Smooth muscle cell (in vitro differentiated cells): ENCODE measurements at regions not wholly inside any gene's neighbourhood (a gene's known extent, or its start where the extent isn't known, plus 50 kb on each side); places are given as distances from the start of the nearest gene placed in this dataset.

Experiments used
- DNase-seq: peaks from one replicate; lab custom pipeline; 2025; ENCODE audit not compliant: unreplicated experiment; lab: John Stamatoyannopoulos, UW
- H2AFZ ChIP-seq: fragments of 200-600 bp; sonication (generic); 2 replicates; pipeline ENCODE4 v1.6.0; 2016; ENCODE audit warnings: antibody characterized with exemption, low read depth, mild to moderate bottlenecking
- H3F3A ChIP-seq: fragments of 200-600 bp; sonication (generic); 2 replicates; pipeline ENCODE4 v1.6.0; 2017; ENCODE audit warnings: antibody characterized with exemption, low read depth
- H3K27ac ChIP-seq: fragments of 200-600 bp; sonication (generic); 2 replicates; pipeline ENCODE4 v1.5.1; 2016; ENCODE audit warnings: low read depth, mild to moderate bottlenecking
- H3K27me3 ChIP-seq: fragments of 200-600 bp; sonication (generic); 2 replicates; pipeline ENCODE4 v1.6.1; 2016; ENCODE audit warnings: low read depth, mild to moderate bottlenecking
- H3K36me3 ChIP-seq: fragments of 200-600 bp; sonication (generic); 2 replicates; pipeline ENCODE4 v1.5.1; 2016; ENCODE audit warnings: low read depth
- H3K4me1 ChIP-seq: fragments of 200-600 bp; sonication (generic); 2 replicates; pipeline ENCODE4 v1.5.1; 2016; ENCODE audit warnings: low read depth
- H3K4me2 ChIP-seq: fragments of 200-600 bp; sonication (generic); 2 replicates; pipeline ENCODE4 v1.6.0; 2016; ENCODE audit warnings: mild to moderate bottlenecking
- H3K4me3 ChIP-seq: fragments of 200-600 bp; sonication (generic); 2 replicates; pipeline ENCODE4 v1.5.1; 2016; ENCODE audit warnings: mild to moderate bottlenecking
- H3K79me2 ChIP-seq: fragments of 200-600 bp; sonication (generic); 2 replicates; pipeline ENCODE4 v1.6.0; 2016; ENCODE audit warnings: low read depth, mild to moderate bottlenecking
- H3K9ac ChIP-seq: fragments of 200-600 bp; sonication (generic); 2 replicates; pipeline ENCODE4 v1.6.0; 2016; ENCODE audit warnings: low read depth
- H3K9me3 ChIP-seq: fragments of 200-600 bp; sonication (generic); replicated peaks from 2 replicates; pipeline ENCODE4 v1.5.1; 2016; ENCODE audit warnings: low read depth
- H4K20me1 ChIP-seq: fragments of 200-600 bp; sonication (generic); 2 replicates; pipeline ENCODE4 v1.6.0; 2016; ENCODE audit warnings: low read depth
- WGBS: methylation state at CpG from one replicate; pipeline ENCODE4 v1.1.7; 2016; ENCODE audit warnings: low lambda C conversion rate; 5-methylcytosine and 5-hydroxymethylcytosine counted together
- TF ChIP-seq, protein P1 (sequence below): fragments of 200-600 bp; sonication (generic); IDR thresholded peaks from 2 replicates; pipeline ENCODE4 v1.5.1; 2017; ENCODE audit warnings: borderline replicate concordance, mild to moderate bottlenecking, antibody characterized with exemption; ENCODE audit not compliant: insufficient read depth, poor library complexity, severe bottlenecking

GRCh38 chr14:30484976-30485375 is 74.0 kb upstream of the G2E3 start:
- Histone ChIP-seq H3F3A (no peaks in the 10 kb centered on the region), H3K4me1 (no peaks in the 10 kb centered on the region), H3K9ac (no peak overlapping the region), H4K20me1 (no peaks in the 10 kb centered on the region), H3K27me3 (no peaks in the 10 kb centered on the region), H3K27ac (no peak overlapping the region), H3K9me3 (no peaks in the 10 kb centered on the region), H3K79me2 (no peaks in the 10 kb centered on the region), H3K4me3 (no peak overlapping the region), H2AFZ (no peak overlapping the region), H3K36me3 (no peaks in the 10 kb centered on the region), H3K4me2 (no peak overlapping the region)
- TF ChIP-seq, protein P1, sequence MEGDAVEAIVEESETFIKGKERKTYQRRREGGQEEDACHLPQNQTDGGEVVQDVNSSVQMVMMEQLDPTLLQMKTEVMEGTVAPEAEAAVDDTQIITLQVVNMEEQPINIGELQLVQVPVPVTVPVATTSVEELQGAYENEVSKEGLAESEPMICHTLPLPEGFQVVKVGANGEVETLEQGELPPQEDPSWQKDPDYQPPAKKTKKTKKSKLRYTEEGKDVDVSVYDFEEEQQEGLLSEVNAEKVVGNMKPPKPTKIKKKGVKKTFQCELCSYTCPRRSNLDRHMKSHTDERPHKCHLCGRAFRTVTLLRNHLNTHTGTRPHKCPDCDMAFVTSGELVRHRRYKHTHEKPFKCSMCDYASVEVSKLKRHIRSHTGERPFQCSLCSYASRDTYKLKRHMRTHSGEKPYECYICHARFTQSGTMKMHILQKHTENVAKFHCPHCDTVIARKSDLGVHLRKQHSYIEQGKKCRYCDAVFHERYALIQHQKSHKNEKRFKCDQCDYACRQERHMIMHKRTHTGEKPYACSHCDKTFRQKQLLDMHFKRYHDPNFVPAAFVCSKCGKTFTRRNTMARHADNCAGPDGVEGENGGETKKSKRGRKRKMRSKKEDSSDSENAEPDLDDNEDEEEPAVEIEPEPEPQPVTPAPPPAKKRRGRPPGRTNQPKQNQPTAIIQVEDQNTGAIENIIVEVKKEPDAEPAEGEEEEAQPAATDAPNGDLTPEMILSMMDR, result no peak
- 66% methylated on average over 1 of the region's 1 CpG for WGBS
- no peak for DNase-seq

- no peak overlapping the region for H3K4me3 ChIP-seq
- no peak overlapping the region for H2AFZ ChIP-seq
- no peak overlapping the region for H3K27ac ChIP-seq
- DNase-seq, result no peak
- TF ChIP-seq, protein P1, result no peak
- no peaks in the 10 kb centered on the region for H3K27me3 ChIP-seq
- H4K20me1 ChIP-seq, result no peaks in the 10 kb centered on the region
- no peak overlapping the region for H3K4me2 ChIP-seq
- H3K9me3 ChIP-seq, result no peaks in the 10 kb centered on the region
- H3K79me2 ChIP-seq, result no peaks in the 10 kb centered on the region
- WGBS, result 88% methylated on average over 1 of the region's 1 CpG
- H3K36me3 ChIP-seq, result no peaks in the 10 kb centered on the region
- no peaks in the 10 kb centered on the region for H3F3A ChIP-seq
- no peaks in the 10 kb centered on the region for H3K4me1 ChIP-seq
- H3K9ac ChIP-seq, result no peak overlapping the region
Observed at GRCh38 chr14:30496852-30497251, 62.1 kb upstream of the G2E3 start.

DNA sequence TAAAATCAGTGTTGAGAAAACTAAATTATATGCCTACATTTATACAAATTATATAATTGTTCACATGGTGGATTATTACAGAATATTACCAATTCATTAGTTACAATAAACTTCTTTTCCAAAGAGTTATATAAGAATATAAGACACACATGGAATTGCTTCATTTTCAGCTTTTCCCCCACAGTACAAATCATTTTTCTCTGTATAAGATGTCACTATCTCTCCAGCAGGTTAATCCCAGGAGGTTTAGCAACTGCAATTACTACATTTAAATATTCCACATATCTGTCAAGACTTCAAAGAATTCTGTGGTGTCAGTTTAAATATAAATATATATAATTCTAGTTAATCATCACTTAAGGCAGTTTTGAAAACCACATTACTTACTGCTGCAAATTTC is 59.6 kb upstream of the G2E3 start:
- Histone ChIP-seq H3K36me3 (no peaks in the 10 kb centered on the region), H3K9me3 (no peaks in the 10 kb centered on the region), H2AFZ (no peak overlapping the region), H3K4me2 (no peak overlapping the region), H4K20me1 (no peaks in the 10 kb centered on the region), H3K4me3 (no peak overlapping the region), H3K27ac (no peak overlapping the region), H3F3A (no peaks in the 10 kb centered on the region), H3K4me1 (no peaks in the 10 kb centered on the region), H3K27me3 (no peaks in the 10 kb centered on the region), H3K9ac (no peak overlapping the region), H3K79me2 (no peaks in the 10 kb centered on the region)
- TF ChIP-seq, protein P1, result no peak
- DNase-seq, result no peak

DNA sequence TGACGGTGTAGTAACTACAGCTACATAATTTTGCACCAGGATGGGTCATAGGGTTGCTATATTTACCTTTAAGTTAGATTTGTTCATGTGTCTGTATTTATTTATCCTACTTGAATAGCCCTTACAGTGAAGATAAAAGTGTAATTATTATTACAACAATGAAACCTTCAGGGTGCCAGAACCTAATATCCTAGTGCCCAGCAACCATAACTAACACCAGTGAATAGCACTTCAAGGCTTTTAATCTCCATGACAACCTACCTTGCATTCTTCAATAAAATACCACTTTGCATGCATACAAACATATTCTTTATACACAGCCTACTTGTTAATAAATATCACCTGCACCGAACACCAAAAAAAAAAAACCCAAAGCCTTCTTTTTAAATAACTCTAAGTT is 58.7 kb upstream of the G2E3 start:
- no peaks in the 10 kb centered on the region for H3K27me3 ChIP-seq
- no peaks in the 10 kb centered on the region for H3K4me1 ChIP-seq
- 89% methylated on average over 2 of the region's 2 CpGs for WGBS
- no peaks in the 10 kb centered on the region for H3K9me3 ChIP-seq
- no peak overlapping the region for H3K9ac ChIP-seq
- no peak overlapping the region for H3K4me3 ChIP-seq
- H4K20me1 ChIP-seq, result no peaks in the 10 kb centered on the region
- H3K27ac ChIP-seq, result no peak overlapping the region
- no peaks in the 10 kb centered on the region for H3K79me2 ChIP-seq
- no peak for DNase-seq
- H2AFZ ChIP-seq, result no peak overlapping the region
- H3F3A ChIP-seq, result no peaks in the 10 kb centered on the region
- no peaks in the 10 kb centered on the region for H3K36me3 ChIP-seq
- TF ChIP-seq, protein P1, result no peak
- no peak overlapping the region for H3K4me2 ChIP-seq
